ENCODE measurements at regions not wholly inside any gene's neighbourhood (a gene's known extent, or its start where the extent isn't known, plus 50 kb on each side); places are given as distances from the start of the nearest gene placed in this dataset.

GRCh38 chr10:128570319-128570995, 444.2 kb upstream of the MKI67 start:
- Histone ChIP-seq H3F3A (ENCODE audit: insufficient read depth, low read length) (no peaks in the 10 kb centered on the region), H3K36me3 (ENCODE audit: insufficient read depth, low read length) (no peaks in the 10 kb centered on the region), H3K9ac (ENCODE audit: low read length) (no peak overlapping the region), H3K79me2 (ENCODE audit: insufficient read depth, low read length) (no peaks in the 10 kb centered on the region), H4K20me1 (ENCODE audit: insufficient read depth, low read length) (no peaks in the 10 kb centered on the region), H3K27me3 (ENCODE audit: insufficient read depth, low read length) (0 out of 2 replicates have a peak, but pooled peaks cover 2% of the 10 kb centered on the region), H2AFZ (ENCODE audit: low read length) (no peak overlapping the region), H3K4me1 (ENCODE audit: insufficient read depth, low read length, severe bottlenecking) (no peaks in the 10 kb centered on the region), H3K27ac (ENCODE audit: low read depth, low read length, poor library complexity, severe bottlenecking) (no peak overlapping the region), H3K4me3 (ENCODE audit: low read depth, low read length, poor library complexity, severe bottlenecking) (no peak overlapping the region), H3K4me2 (ENCODE audit: low read length) (no peak overlapping the region), H3K9me3 (ENCODE audit: low read length) (no peaks in the 10 kb centered on the region), H3K9me2 (ENCODE audit: low read depth, low read length) (no peaks in the 10 kb centered on the region)
- TF ChIP-seq, protein P1, sequence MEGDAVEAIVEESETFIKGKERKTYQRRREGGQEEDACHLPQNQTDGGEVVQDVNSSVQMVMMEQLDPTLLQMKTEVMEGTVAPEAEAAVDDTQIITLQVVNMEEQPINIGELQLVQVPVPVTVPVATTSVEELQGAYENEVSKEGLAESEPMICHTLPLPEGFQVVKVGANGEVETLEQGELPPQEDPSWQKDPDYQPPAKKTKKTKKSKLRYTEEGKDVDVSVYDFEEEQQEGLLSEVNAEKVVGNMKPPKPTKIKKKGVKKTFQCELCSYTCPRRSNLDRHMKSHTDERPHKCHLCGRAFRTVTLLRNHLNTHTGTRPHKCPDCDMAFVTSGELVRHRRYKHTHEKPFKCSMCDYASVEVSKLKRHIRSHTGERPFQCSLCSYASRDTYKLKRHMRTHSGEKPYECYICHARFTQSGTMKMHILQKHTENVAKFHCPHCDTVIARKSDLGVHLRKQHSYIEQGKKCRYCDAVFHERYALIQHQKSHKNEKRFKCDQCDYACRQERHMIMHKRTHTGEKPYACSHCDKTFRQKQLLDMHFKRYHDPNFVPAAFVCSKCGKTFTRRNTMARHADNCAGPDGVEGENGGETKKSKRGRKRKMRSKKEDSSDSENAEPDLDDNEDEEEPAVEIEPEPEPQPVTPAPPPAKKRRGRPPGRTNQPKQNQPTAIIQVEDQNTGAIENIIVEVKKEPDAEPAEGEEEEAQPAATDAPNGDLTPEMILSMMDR (IDR thresholded peaks at IDR 0.05; ENCODE audit: low read length): no peak
- TF ChIP-seq EZH2 (IDR thresholded peaks at IDR 0.05; ENCODE audit: borderline replicate concordance, low read length): no peak

DNA sequence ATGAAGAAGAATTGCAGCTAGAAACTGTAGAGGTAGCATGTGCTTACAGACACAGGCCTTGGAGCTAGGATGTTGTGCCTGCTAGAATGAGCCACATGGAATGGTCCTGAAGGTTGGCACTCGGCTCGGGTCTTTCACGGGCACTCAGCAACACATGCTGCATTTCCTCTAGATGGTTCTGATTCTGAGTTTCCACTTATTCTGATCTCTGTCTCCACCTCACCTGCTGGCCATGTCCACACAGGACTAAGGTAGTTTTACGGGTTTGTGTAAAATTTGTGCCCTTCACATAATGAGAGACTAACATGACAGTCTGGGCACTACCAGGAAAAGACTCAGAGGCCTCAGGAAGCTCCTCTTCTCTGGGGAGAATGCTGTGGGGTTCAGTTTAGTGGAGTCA, 444.8 kb upstream of the MKI67 start:
- no peaks in the 10 kb centered on the region for H3K9me2 ChIP-seq (ENCODE audit: low read depth, low read length)
- no peak overlapping the region for H3K4me2 ChIP-seq (ENCODE audit: low read length)
- H3K36me3 ChIP-seq (ENCODE audit: insufficient read depth, low read length): no peaks in the 10 kb centered on the region
- H3K9ac ChIP-seq (ENCODE audit: low read length): no peak overlapping the region
- no peak overlapping the region for H3K27ac ChIP-seq (ENCODE audit: low read depth, low read length, poor library complexity, severe bottlenecking)
- H2AFZ ChIP-seq (ENCODE audit: low read length): no peak overlapping the region
- H3K79me2 ChIP-seq (ENCODE audit: insufficient read depth, low read length): no peaks in the 10 kb centered on the region
- H3K27me3 ChIP-seq (ENCODE audit: insufficient read depth, low read length): no peaks in the 10 kb centered on the region
- H3K9me3 ChIP-seq (ENCODE audit: low read length): no peaks in the 10 kb centered on the region
- no peaks in the 10 kb centered on the region for H3K4me1 ChIP-seq (ENCODE audit: insufficient read depth, low read length, severe bottlenecking)
- no peaks in the 10 kb centered on the region for H4K20me1 ChIP-seq (ENCODE audit: insufficient read depth, low read length)
- TF ChIP-seq, protein P1 (IDR thresholded peaks at IDR 0.05; ENCODE audit: low read length): no peak
- no peak for TF ChIP-seq EZH2 (IDR thresholded peaks at IDR 0.05; ENCODE audit: borderline replicate concordance, low read length)
- H3F3A ChIP-seq (ENCODE audit: insufficient read depth, low read length): no peaks in the 10 kb centered on the region
- H3K4me3 ChIP-seq (ENCODE audit: low read depth, low read length, poor library complexity, severe bottlenecking): no peak overlapping the region

- TF ChIP-seq EZH2 (IDR thresholded peaks at IDR 0.05; ENCODE audit: borderline replicate concordance, low read length): no peak
- TF ChIP-seq, protein P1 (IDR thresholded peaks at IDR 0.05; ENCODE audit: low read length): no peak
- no peak overlapping the region for H2AFZ ChIP-seq (ENCODE audit: low read length)
- no peaks in the 10 kb centered on the region for H3K9me3 ChIP-seq (ENCODE audit: low read length)
- no peaks in the 10 kb centered on the region for H3K27me3 ChIP-seq (ENCODE audit: insufficient read depth, low read length)
- H3K4me3 ChIP-seq (ENCODE audit: low read depth, low read length, poor library complexity, severe bottlenecking): no peak overlapping the region
- no peak overlapping the region for H3K9ac ChIP-seq (ENCODE audit: low read length)
- H4K20me1 ChIP-seq (ENCODE audit: insufficient read depth, low read length): no peaks in the 10 kb centered on the region
- H3F3A ChIP-seq (ENCODE audit: insufficient read depth, low read length): no peaks in the 10 kb centered on the region
- no peak overlapping the region for H3K27ac ChIP-seq (ENCODE audit: low read depth, low read length, poor library complexity, severe bottlenecking)
- H3K4me2 ChIP-seq (ENCODE audit: low read length): no peak overlapping the region
- no peaks in the 10 kb centered on the region for H3K79me2 ChIP-seq (ENCODE audit: insufficient read depth, low read length)
- no peaks in the 10 kb centered on the region for H3K36me3 ChIP-seq (ENCODE audit: insufficient read depth, low read length)
- H3K9me2 ChIP-seq (ENCODE audit: low read depth, low read length): no peaks in the 10 kb centered on the region
- H3K4me1 ChIP-seq (ENCODE audit: insufficient read depth, low read length, severe bottlenecking): no peaks in the 10 kb centered on the region
Observed at GRCh38 chr10:128571745-128572144, 445.5 kb upstream of the MKI67 start.
